GM23248 (cell line): ENCODE measurements at regions not wholly inside any gene's neighbourhood (a gene's known extent, or its start where the extent isn't known, plus 50 kb on each side); places are given as distances from the start of the nearest gene placed in this dataset.

ENCODE experiments used
- EZH2 ChIP-seq: fragments of 200-600 bp; sonication (generic); IDR thresholded peaks from 2 replicates; pipeline ENCODE4 v1.6.1; 2018; ENCODE audit warnings: antibody characterized with exemption, mild to moderate bottlenecking; ENCODE audit not compliant: insufficient read depth, poor library complexity, severe bottlenecking
- EZH2phosphoT487 ChIP-seq: fragments of 200-600 bp; sonication (generic); IDR thresholded peaks from 2 replicates; pipeline ENCODE4 v1.6.1; 2018; ENCODE audit warnings: antibody characterized with exemption, moderate library complexity, mild to moderate bottlenecking, low read depth; ENCODE audit not compliant: insufficient read depth

- no peak for TF ChIP-seq EZH2phosphoT487
- no peak for TF ChIP-seq EZH2
These were observed 140.0 kb upstream of the HCCS start for GRCh38 chrX:10971176-10971575.
